Hematopoietic multipotent progenitor cell treated with erythropoietin and hydrocortisone succinate and interleukin-3 and kit ligand, for 8 days (in vitro differentiated cells): ENCODE measurements at regions not wholly inside any gene's neighbourhood (a gene's known extent, or its start where the extent isn't known, plus 50 kb on each side); places are given as distances from the start of the nearest gene placed in this dataset.

Source experiments
- DNase-seq: peaks from one replicate; pipeline ENCODE4 v3.0.0-alpha.2; 2015

- DNase-seq: no peak
Measured at GRCh38 chr14:101220921-101221510, 317.5 kb upstream of the RTL1 start.

- DNase-seq: no peak
Measured at GRCh38 chr14:101221549-101222160, 318.1 kb upstream of the RTL1 start.

- no peak for DNase-seq
Measured at GRCh38 chr14:101222362-101223070, 319.0 kb upstream of the RTL1 start.

- DNase-seq: no peak
Measured at GRCh38 chr14:101223127-101223526, 319.6 kb upstream of the RTL1 start.

GRCh38 chr14:101223561-101224162 lies 320.1 kb upstream of the RTL1 start:
- no peak for DNase-seq

- DNase-seq: no peak
Measured at GRCh38 chr14:101224356-101225156, 321.0 kb upstream of the RTL1 start.

GRCh38 chr14:101225157-101226152 lies 321.9 kb upstream of the RTL1 start:
- peak; percentile 38 for DNase-seq

GRCh38 chr14:101226265-101226602 lies 322.7 kb upstream of the RTL1 start:
- no peak for DNase-seq

GRCh38 chr14:101226603-101227425 lies 323.3 kb upstream of the RTL1 start:
- DNase-seq: no peak

GRCh38 chr14:101227611-101228594 lies 324.4 kb upstream of the RTL1 start:
- DNase-seq: no peak

- no peak for DNase-seq
Measured at GRCh38 chr14:101228949-101229541, 325.5 kb upstream of the RTL1 start.

- DNase-seq: no peak
Measured at GRCh38 chr14:101229666-101230065, 326.1 kb upstream of the RTL1 start.

GRCh38 chr14:101230161-101230850 lies 326.8 kb upstream of the RTL1 start:
- DNase-seq: no peak

GRCh38 chr14:101230851-101231550 lies 327.5 kb upstream of the RTL1 start:
- DNase-seq: no peak

GRCh38 chr14:101231828-101232227 lies 328.3 kb upstream of the RTL1 start:
- DNase-seq: no peak

- DNase-seq: no peak
Measured at GRCh38 chr14:101232340-101233020, 328.8 kb upstream of the DIO3 start.

GRCh38 chr14:101233021-101233366 lies 328.3 kb upstream of the DIO3 start:
- no peak for DNase-seq

GRCh38 chr14:101233391-101233790 lies 327.9 kb upstream of the DIO3 start:
- DNase-seq: no peak
